AG08395 (cell line): ENCODE measurements at regions not wholly inside any gene's neighbourhood (a gene's known extent, or its start where the extent isn't known, plus 50 kb on each side); places are given as distances from the start of the nearest gene placed in this dataset.

Experiments used
- DNase-seq: peaks from one replicate; pipeline ENCODE4 v3.0.0; 2012; ENCODE audit warnings: mixed read lengths, low spot score

DNA sequence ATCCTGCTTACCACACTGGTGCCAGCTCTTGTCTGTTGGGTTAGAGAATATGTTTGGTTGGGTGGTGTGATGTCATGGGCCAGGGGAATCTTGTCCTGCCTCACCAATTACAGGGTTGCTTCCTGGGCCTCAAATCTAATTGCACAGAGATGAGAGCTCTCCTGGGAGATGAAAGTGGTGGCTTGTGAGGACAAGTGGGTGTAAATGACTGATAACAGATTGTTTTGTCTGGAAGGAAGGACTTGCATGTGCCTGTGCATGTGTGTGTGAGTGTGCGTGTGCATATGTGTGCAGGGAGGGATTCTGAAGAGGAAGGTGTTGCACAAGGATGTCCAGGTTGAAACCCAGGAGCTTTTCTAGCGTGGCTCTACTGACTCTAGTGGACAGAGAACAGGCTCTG lies 271.9 kb downstream of the LOXHD1 start:
- DNase-seq, result no peak

DNA sequence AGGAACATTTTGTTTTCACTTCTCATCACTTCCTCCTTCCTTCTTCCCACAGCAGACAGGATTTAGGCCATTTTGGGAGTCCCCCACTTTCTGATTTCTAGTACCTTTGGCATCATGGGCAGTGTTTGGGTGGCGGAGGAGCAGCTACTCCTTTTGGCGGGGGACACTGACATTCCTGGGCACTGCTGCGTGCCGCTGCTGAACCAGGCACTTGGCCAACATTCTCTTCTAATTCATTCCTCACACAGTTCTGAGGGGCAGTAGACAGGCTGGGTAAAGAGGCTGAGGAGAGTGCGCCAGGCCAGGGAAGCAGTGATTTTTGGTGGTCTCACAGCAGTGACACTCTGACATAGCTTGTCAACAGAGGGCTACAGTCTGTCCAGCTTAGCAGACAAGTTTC lies 270.2 kb downstream of the LOXHD1 start:
- peak; percentile 39 for DNase-seq

DNA sequence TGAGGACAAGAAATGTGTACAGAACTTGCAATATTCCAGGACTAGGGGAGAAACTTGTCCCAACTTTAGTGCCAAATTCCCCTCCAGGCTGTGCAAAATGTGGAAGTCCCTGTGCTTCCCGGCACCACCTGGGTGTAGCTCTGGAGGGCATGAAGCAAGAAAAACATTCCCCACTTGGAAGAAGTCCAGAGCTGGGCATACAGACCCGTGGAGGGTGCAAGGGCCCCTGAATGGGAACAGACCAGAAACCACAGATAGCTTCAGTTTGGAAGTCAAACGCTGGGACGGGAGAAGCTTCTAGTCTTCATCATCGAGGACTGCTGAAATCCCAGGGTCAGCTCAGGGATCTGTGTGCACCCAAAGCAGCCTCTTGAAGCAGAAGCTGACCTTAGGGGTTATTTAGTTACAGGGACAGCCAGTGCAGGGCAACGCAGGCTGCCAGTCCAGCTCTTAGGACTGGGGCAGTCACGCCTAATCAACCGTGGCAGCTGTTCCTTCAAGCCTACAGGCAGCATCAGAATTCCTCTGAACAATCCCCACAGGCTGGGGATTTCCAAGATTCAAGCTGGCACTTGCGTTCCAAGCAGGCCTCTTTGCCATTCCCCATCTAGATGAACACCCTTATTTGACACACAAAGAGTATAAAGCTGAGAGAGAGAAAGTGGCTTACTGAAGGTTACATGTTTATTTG lies 269.4 kb downstream of the LOXHD1 start:
- DNase-seq, result no peak

DNA sequence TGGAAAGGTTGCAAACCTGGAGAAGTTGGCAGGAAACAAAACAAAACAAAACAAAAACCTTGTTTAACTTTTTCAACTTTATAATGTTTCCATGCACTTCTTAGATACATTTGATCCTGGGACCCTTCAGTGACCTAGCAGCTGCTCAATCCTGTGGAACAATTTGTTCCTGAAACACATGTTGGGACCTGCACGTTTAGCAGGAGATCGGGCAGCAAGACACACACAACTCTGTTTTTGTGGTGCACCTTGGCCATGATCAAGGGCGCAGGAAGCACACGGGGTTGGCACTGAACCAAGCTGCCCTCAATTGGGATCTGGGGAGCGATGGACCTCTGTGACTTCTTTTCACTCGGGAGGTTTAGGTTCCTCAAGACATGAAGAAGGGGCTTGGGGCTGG lies 268.7 kb downstream of the LOXHD1 start:
- no peak for DNase-seq

DNA sequence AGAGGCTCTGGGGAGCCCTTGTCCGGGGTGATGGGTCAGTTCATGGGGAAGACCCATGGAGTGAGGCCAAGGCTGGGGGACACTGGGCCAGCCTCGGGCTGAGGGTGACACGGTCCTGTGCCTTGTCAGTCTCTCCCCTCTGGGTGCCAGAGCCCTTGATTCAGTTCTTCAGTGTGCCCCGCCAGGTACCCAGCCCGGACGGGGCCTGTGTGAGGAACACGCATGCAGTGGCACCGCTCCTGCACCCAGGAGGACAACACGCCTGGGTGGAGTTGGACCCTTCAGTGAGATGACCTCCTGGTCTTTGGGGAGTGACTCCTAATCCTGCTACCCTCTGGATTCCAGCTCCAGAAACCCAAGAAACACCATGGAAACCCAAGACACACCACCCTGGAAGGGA lies 264.4 kb downstream of the LOXHD1 start:
- no peak for DNase-seq

DNA sequence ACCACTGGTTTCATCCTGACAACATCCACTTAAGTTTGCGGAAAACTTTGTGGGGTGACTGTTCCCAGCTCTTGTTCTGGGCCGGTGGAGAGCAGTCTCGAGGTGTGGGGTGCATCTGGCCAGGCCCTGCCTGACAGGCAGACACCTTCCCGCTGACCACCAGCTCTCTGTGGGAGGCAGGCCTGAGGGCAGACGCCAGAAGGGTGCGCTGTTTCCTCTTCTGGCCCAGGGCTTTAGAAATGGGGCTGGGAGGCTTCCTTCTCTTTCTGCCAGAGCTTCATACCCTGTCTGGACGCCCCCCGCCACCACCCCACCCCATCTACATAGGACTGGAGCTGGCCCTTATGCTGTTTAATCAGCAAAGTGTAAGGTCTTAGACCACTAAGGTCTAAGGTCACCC lies 263.8 kb downstream of the LOXHD1 start:
- no peak for DNase-seq

DNA sequence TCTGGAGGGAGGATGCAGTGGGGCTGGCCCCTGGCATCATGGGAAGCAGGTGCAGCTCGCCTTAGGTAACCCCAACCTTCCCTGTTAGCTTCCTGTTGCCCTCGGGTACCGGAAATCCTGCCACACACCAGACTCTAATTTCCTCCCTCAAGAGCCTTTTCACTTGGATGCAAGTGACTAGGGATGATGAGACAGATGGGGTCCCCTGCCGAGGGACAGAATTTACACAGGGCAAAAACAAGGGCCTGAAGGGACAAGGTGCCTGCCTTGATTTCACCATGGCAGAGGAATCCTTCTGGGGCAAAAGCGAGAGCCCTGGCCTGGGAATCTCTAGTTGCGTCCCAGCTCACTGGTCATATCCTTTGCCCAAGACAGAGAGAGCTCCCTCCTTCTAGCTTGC lies 263.1 kb downstream of the LOXHD1 start:
- no peak for DNase-seq

DNA sequence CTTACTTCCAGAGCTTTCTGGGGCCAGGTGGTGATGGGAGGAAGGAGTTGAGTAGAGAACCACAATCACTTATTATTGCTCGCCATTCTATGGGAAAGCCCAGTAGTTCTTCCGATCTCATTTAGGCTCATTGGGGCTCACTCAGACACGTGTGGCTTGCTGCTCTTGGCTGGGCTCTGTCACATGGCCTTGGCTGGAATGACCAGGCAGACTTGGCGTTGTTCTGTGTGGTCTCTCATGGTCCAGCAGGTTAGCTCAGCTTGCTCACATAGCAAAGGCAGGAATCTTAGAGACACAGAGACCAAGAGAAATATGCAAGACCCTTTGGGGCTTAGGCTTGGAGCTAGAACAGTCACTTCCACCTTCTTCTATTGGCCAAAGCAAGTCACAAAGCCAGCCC lies 261.2 kb downstream of the LOXHD1 start:
- DNase-seq, result no peak

DNA sequence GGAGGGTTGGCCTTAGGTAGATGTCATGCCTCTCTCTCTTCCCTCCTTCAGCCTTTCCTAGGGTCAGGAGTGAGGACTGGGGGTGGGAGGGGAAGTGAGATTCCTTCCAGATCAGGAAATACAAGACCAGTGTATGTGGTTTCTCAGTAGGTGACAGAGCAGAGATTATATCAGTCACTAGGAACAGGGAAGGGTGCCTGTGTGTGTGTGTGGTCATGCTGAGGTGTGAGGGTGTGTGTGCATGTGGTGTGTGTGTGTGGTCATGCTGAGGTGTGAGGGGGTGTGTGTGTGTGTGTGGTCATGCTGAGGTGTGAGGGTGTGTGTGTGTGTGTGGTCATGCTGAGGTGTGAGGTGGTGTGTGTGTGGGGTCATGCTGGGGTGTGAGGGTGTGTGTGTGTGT lies 259.8 kb downstream of the LOXHD1 start:
- no peak for DNase-seq

DNA sequence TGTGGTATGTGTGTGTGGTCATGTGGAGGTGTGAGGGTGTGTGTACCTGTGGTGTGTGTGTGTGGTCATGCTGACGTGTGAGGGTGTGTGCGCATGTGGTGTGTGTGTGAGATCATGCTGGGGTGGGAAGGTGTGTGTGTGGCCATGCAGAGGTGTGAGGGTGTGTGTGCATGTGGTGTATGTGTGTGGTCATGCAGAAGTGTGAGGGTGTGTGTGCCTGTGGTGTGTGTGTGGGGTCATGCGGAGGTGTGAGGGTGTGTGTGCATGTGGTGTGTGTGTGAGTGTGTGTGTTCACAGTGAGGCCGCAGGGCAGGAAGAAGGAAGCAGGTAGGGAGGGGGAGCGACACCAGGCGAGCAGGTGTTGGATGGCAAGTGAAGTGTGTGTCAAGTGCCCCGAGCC lies 259.0 kb downstream of the LOXHD1 start:
- DNase-seq, result no peak

DNA sequence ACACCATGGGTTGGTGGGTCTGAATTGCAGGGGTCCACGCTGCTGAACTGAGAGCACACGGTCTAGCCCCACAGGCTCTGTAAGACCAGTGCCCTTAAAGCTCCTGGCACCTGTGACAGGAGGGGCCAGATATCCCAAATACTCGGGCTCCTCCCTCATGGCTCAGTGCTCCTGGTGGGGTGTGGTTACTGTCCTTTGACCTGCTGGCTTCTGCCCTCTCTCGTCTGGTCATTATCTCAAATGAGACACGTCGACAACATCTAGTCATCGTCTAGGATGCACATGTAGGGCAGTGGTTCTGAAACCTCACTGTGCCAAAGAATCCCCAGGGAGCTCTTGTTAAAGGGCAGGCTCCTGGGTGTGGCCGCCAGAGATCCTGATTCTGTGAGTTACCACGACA lies 258.4 kb downstream of the LOXHD1 start:
- DNase-seq, result no peak

DNA sequence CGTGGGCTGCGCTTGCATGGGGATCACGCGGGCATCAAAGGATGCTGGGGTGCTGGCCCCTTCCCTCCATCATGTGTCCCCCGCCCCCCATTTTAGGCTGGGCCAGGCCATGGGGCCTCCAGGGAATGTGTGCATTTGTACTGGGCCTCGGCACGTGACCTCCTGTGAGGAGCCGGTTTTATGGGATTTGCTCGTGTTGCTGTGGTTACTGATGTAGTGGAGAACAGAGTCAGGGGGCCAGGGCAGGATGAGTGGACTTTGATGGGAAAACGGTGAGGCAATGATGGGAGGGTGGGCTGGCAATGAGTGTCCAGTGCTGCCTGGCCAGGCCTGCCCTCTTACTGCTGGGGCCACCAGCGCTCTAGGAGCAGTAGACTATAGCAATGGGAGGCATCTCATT lies 257.7 kb downstream of the LOXHD1 start:
- DNase-seq, result no peak

DNA sequence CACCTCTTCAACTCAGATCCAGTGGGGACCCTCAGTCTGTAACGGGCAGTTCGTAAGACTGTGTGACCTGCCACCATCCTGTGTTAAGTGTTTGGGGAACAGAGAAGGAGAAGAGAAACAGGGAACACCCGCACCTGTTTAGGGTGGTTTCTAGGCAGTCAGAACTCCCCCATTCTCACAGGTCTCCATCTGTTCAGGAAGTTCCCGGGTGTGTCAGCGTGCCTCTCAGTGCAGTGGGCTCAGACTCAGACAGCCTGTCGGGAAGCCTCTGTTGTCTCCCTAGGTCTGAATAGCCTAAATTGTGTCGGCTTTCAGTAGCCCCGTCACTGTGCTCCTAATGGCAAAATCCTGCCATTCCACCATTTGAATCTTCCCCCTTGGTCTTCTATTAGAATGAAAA lies 256.6 kb downstream of the LOXHD1 start:
- no peak for DNase-seq

DNA sequence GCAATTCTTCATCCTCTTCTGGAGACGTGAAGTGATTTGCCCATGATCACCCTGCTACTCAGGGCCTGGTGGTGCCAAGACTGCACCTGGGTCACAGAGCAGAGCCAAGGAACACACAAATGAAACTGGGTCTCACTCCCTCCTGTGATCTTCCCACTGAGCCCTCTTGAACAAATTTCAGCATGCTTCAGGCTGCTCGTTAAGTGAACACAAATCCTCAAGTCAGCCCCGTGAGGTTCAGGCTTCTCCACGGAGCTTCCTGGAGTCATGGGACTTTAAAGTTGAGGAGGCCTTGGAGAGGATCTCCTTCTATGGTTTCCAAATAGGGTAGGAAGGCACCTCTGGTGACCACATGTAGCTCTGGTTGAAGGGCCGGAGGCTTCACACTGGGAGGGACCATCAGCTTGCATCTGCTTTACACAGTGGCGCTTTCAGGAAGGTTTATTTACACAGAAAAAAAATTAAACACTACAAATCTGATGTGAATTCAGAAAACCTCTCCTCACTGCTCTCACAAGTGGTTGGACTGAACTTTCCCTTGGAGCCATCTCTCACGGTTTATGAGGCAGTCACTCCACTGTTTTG lies 255.4 kb downstream of the LOXHD1 start:
- DNase-seq, result no peak

DNA sequence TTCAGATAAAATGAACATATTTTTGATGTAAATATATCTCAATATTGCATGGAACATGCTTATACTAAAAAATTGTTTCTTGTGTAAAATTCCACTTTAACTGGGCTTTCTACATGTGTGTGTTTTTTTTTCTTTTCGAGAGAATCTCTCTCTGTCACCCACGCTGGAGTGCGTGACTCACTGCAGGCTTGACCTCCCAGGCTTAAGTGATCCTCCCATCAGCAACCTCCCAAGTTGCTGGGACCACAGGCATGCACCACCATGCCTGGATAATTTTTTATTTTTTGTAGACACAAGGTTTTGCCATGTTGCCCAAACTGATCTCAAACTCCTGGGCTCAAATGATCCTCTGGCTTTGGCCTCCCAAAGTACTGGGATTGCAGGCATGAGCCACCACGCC lies 254.6 kb downstream of the LOXHD1 start:
- no peak for DNase-seq

DNA sequence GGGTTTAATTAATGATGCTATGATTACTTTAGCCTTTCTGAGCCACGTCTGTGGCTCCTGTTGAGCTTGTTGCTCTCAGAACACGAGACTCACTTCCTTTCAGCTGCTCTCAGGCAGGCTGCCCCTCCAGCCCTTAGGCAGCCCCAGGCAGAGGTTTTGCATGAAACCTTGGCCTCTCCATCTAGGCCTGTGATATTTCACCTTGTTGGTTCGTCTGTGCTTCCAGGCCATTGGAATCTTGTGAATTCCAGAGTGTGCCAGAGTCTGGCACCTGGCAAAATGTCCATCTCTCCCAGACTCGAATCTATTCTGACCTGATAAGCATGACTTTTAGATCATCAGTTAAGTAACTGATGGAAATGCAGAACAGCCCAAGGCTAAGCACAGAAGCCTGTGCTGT lies 254.1 kb downstream of the LOXHD1 start:
- no peak for DNase-seq

DNA sequence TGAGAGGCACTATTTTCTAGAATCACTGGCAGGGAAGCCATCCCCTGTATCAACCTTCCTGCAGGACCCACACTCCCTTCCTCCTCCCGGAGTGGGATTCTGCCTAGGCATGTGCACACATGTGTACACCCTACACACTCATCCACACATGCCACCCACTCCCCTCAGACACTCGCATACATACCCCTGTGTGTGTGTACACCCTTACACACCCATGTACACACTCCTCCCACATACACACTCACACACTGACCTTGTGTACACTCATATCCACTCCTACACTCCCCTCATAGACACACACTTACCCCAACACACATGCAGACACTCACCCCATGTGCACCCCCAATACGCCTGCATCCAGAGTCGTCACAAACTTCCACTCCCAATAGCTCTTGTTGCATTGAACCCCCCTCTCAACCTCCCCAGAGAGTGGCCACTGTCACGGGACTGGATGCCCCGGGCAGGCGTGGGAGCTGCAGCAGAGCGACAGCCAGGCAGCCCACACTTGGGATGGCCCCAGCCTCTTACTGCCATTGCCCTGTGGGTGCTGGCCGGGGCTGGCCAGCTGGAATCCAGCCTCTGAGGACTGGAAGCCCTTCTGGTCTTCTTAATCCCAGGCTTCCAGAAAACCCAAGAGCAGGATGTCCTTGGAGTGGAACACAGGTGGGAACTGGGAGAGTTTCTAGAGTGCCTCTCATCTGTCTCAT lies 251.0 kb downstream of the LOXHD1 start:
- no peak for DNase-seq

DNA sequence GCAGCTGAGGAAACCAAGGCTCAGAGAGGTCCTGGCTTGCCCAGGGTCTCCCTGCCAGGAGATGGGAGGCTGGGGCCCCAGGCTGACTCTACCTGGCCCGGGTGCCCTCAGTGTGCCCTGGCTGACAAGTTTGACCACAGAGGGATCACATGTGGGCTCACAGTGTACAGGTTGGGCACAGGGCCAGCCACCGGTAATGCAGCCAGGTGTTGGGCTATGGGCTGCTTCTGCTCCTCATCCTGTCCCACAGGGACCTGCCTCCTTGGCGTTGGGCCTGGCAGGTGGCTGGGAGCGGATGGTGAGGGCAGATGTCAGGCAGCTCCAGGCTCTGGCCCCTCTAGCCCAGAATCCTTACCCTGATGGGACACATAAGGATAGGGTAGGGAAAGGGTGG lies 250.5 kb downstream of the LOXHD1 start:
- no peak for DNase-seq

DNA sequence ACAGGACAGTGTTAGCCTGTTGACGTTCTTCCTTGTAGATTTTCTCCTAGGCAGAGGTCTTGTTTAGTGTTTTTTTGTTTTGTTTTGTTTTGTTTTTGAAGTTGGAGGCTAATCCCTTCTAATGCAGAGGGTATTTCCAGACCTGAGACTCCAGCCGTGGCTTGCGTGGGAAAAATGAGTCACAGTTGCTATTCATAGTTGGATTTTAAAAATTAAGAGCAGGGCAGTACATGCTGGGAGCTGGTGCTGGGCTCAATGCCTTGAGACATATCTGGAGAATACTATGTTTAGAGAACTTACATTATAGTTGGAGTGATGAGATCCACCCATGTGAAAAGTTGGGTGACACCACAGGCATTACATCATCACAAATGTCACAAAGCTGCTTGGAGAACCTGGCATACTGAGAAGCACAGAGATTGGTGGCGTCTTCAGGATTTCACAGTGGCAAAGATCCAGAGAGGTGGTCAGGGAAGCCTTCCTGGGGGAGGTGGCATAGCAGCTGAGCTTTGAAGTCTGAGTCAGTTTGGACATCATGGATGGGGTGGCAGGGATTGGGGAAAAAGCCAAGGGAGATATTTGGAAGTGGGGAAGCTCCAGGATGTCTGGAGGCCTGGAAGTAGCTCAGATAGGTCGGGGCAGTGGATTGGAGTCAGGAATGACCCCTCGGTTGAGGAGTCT lies 249.4 kb downstream of the LOXHD1 start:
- no peak for DNase-seq

DNA sequence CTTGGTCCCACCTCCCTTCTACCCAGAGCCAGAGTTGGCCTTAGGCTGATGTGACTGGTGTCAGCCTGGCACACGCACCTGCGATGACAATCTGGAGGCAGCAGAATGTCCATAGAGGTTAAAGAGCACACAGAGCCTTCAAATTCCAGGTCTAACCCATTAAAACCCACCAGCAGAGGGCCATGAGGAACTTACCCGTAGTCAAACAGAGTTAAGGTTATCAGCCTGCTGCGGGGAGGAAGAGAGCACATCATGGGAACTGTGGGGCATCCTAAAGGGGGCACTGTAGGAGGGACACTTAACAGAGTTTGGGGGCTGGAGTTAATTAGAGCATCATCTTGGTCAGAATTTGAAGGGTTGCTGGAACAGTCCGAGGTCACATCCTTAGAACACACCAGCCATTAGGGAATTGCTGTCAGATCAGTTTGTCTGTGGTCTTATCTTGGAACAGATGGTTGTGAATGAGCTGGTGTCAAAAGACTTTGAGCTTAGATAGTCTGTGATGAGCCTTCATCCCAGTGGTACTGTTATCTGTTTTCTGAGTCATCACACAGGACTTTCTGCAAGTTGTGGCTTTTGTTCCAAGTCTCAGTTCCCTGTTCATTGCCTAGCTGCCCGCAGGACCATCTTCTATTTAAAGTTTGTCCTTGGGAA lies 248.6 kb downstream of the LOXHD1 start:
- no peak for DNase-seq

DNA sequence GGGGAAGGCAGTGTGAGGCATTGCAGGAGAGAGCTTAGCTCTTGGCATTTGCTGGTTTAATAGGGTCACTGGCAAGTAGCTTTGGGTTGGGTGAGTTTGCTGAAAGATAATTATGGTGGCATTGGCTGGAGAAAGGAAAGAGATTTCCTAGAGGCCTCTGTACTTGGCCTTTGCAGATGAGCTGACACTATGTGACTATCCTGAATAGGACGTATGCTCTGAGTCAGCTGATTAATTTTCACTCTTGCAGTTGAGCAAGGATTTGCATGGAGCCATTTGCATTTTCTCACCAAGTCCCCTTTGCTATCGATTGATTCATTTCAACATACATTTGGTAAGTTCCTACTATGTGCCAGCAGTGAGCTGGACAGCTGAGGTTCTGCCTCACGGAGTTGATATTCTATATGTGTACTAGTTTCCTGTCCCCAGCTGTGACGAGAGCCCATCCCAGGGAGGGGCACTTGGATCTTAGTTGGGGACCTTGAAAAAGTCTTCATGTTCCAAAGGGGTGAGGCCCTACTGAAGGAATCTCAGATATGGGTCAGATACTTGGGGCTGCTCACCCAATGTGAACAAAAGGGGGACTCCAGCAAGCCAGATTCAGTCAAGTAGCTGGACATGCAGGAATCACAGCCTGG lies 245.7 kb downstream of the LOXHD1 start:
- no peak for DNase-seq
